T-cell (primary cell): ENCODE measurements at regions not wholly inside any gene's neighbourhood (a gene's known extent, or its start where the extent isn't known, plus 50 kb on each side); places are given as distances from the start of the nearest gene placed in this dataset.

Source experiments
- ATAC-seq, 4 experiments: fragments of 200-7000 bp in 3 of 4; fragments of 150-1000 bp in 1 of 4; cut with Tn5 transposase; replicated peaks in 1 of 4; 1 replicate in 3 of 4; 2 replicates in 1 of 4; pipeline ENCODE4 v1.10.0; 2021; ENCODE audit warnings: moderate library complexity in 3 of 4, mild to moderate bottlenecking in 2 of 4, moderate number of reproducible peaks in 1 of 4
- CTCF ChIA-PET, 2 donors: fragments of 300-600 bp; sonication (Branson Sonifier 250); formaldehyde crosslinking; loops; one replicate each; lab custom pipeline; 2022; ENCODE audit warnings: antibody characterized with exemption in 2 of 2; lab: Charles Lee
- POLR2A ChIA-PET, 2 donors: fragments of 300-600 bp; sonication (Branson Sonifier 250); formaldehyde crosslinking; loops; one replicate each; lab custom pipeline; 2022; ENCODE audit warnings: antibody characterized with exemption in 2 of 2; lab: Charles Lee
- DNase-seq, 35 experiments: peaks; one replicate each; pipeline versions ENCODE4 v3.0.0 to v3.0.0-alpha.2; 2013 to 2023
- H3K27ac ChIP-seq: one replicate; pipeline ENCODE4 v1.5.1; 2013; ENCODE audit warnings: low read length
- H3K27me3 ChIP-seq, 2 experiments: replicated peaks in 1 of 2; 1 replicate in 1 of 2; 2 replicates in 1 of 2; pipeline versions ENCODE4 v1.6.1 to v1.7.0; 2013; ENCODE audit warnings: low read length in 1 of 2, mixed read lengths in 1 of 2; ENCODE audit not compliant: control insufficient read depth in 2 of 2, insufficient read depth in 2 of 2; ENCODE audit errors: extremely low read depth in 1 of 2
- H3K36me3 ChIP-seq, 2 donors: 1 replicate in 1 of 2; 2 replicates in 1 of 2; pipeline versions ENCODE4 v1.6.1 to v1.7.0; 2013; ENCODE audit warnings: low read length in 1 of 2; ENCODE audit not compliant: control insufficient read depth in 2 of 2, insufficient read depth in 1 of 2; ENCODE audit errors: extremely low read depth in 1 of 2
- H3K4me1 ChIP-seq, 2 experiments: 1 replicate in 1 of 2; 2 replicates in 1 of 2; pipeline versions ENCODE4 v1.6.1 to v1.7.0; 2013; ENCODE audit warnings: low read length in 2 of 2, mixed read lengths in 1 of 2; ENCODE audit not compliant: insufficient read depth in 2 of 2, control insufficient read depth in 1 of 2; ENCODE audit errors: extremely low read depth in 1 of 2
- H3K4me3 ChIP-seq, 2 donors: 1 replicate in 1 of 2; 2 replicates in 1 of 2; pipeline versions ENCODE4 v1.5.1 to v1.7.0; 2013; ENCODE audit warnings: mild to moderate bottlenecking in 2 of 2, low read length in 1 of 2, moderate library complexity in 1 of 2; ENCODE audit not compliant: control insufficient read depth in 1 of 2; ENCODE audit errors: extremely low read depth in 1 of 2
- H3K9me3 ChIP-seq: 2 replicates; pipeline ENCODE4 v1.7.0; 2013
- H3K27ac Mint-ChIP-seq, 2 donors: one replicate each; pipeline ENCODE4 v1.8.0; 2020 to 2021; ENCODE audit warnings: mild to moderate bottlenecking in 2 of 2, mixed read lengths in 2 of 2
- H3K27me3 Mint-ChIP-seq, 2 donors: one replicate each; pipeline ENCODE4 v1.8.0; 2021 to 2022; ENCODE audit warnings: mixed read lengths in 2 of 2
- H3K36me3 Mint-ChIP-seq: one replicate; pipeline ENCODE4 v1.8.0; 2021; ENCODE audit warnings: mixed read lengths
- H3K4me1 Mint-ChIP-seq, 3 donors: one replicate each; pipeline ENCODE4 v1.8.0; 2020 to 2022; ENCODE audit warnings: mixed read lengths in 3 of 3, mild to moderate bottlenecking in 1 of 3
- H3K4me3 Mint-ChIP-seq, 3 donors: one replicate each; pipeline ENCODE4 v1.8.0; 2020 to 2022; ENCODE audit warnings: mild to moderate bottlenecking in 3 of 3, mixed read lengths in 3 of 3, moderate library complexity in 3 of 3
- H3K9me3 Mint-ChIP-seq, 3 donors: one replicate each; pipeline ENCODE4 v1.8.0; 2020 to 2022; ENCODE audit warnings: mixed read lengths in 3 of 3
- WGBS: methylation state at CpG from one replicate; pipeline ENCODE4 v1.1.5; 2013; ENCODE audit warnings: missing lambda C conversion rate; ENCODE audit not compliant: insufficient coverage; 5-methylcytosine and 5-hydroxymethylcytosine counted together

DNA sequence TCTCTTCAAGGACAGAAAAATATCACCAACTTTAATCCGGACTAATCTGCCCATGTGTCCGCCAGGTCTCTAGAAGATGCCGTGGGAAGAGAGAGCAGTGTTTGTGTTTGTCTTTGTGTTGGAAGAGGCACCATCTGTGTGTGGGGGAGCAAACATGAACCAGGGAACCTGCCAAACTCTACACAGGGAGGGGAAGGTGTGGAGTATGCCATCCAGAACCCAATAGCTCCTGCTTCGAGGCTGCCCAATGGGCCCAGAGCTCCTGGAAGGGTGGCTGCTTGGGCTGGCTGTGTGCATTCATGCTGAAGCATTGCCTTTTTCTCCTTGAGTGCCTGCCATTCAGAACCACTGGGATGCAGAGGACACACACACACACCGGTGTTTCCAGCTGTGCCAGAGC lies 536.2 kb downstream of the MID1IP1 start:
- H3K36me3 Mint-ChIP-seq = no peaks in the 10 kb centered on the region

DNA sequence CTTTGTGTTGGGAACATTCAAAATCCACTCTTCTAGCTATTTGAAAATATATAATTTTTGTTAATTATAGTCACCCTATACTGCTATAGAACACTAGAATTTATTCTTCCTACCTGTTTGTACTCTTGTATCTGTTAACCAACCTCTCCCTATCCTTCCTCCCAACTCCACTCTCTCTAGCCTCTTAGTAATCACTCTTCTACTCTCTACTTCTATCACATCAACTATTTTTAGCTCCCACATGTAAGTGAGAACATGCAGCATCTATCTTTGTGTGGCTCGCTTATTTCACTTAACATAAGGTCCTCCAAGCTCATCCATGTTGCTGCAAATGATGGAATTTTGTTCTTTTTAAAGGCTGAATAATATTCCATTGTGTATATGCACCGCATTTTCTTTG lies 537.3 kb downstream of the MID1IP1 start:
- Mint-ChIP-seq H3K27ac (peak overlapping the region in 1 of 2 donors; percentile 23), H3K27me3 (peaks cover 0 to 11% of the 10 kb centered on the region in 2 donors), H3K4me1 (peaks cover 29 to 45% (median 31%) of the 10 kb centered on the region in 3 donors), H3K4me3 (no peak overlapping the region), H3K36me3 (no peaks in the 10 kb centered on the region), H3K9me3 (no peaks in the 10 kb centered on the region)
- H3K27ac ChIP-seq = no peak overlapping the region
- no peaks in the 10 kb centered on the region for H3K36me3 ChIP-seq
- CTCF ChIA-PET = no interaction called here
- no peak for DNase-seq
- POLR2A ChIA-PET = no interaction called here
- H3K9me3 ChIP-seq = no peaks in the 10 kb centered on the region
- no peak for ATAC-seq
- H3K4me1 ChIP-seq = peaks cover 5 to 24% of the 10 kb centered on the region in 2 experiments
- no peak overlapping the region for H3K4me3 ChIP-seq
- no CpG with 5 or more reads among the region's 2 CpGs for WGBS
- H3K27me3 ChIP-seq = no peaks in the 10 kb centered on the region

More for the DNA sequence above, 536.2 kb downstream of the MID1IP1 start:
- Mint-ChIP-seq H3K27me3 (peaks cover 0 to 7% of the 10 kb centered on the region in 2 donors), H3K4me3 (peak overlapping the region in 1 of 3 donors; percentile 59), H3K4me1 (peaks cover 30 to 51% (median 31%) of the 10 kb centered on the region in 3 donors), H3K27ac (peak overlapping the region; percentile 93 to 94), H3K9me3 (no peaks in the 10 kb centered on the region)
- Histone ChIP-seq H3K27ac (peak overlapping the region; percentile 40), H3K9me3 (no peaks in the 10 kb centered on the region), H3K36me3 (no peaks in the 10 kb centered on the region), H3K4me3 (no peak overlapping the region), H3K27me3 (no peaks in the 10 kb centered on the region), H3K4me1 (peaks cover 5 to 24% of the 10 kb centered on the region in 2 experiments)
- CTCF ChIA-PET = interaction anchor here in 1 of 2 donors (0.6 kb wide), 1 partner anchor 77 kb away, joined by 3 read pairs; no protein-coding TSS in a partner anchor
- POLR2A ChIA-PET = no interaction called here
- ATAC-seq (no peak), DNase-seq (no peak)
- WGBS = no CpG with 5 or more reads among the region's 5 CpGs

GRCh38 chrX:39356119-39356807 lies 555.0 kb downstream of the MID1IP1 start:
- Histone ChIP-seq H3K27me3 (no peaks in the 10 kb centered on the region), H3K36me3 (no peaks in the 10 kb centered on the region), H3K27ac (no peak overlapping the region), H3K9me3 (no peaks in the 10 kb centered on the region), H3K4me1 (no peaks in the 10 kb centered on the region), H3K4me3 (no peak overlapping the region)
- Mint-ChIP-seq H3K27ac (peak overlapping the region in 1 of 2 donors; percentile 12), H3K4me3 (no peak overlapping the region), H3K9me3 (no peaks in the 10 kb centered on the region), H3K36me3 (no peaks in the 10 kb centered on the region), H3K4me1 (peaks cover 0 to 10% (median 9%) of the 10 kb centered on the region in 3 donors), H3K27me3 (peaks cover 0 to 11% of the 10 kb centered on the region in 2 donors)
- ATAC-seq (peak in 1 of 4 experiments; percentile 49), DNase-seq (no peak)
- ChIA-PET CTCF (no interaction called here), POLR2A (no interaction called here)
- 92% methylated on average over 2 of the region's 5 CpGs for WGBS

- DNase-seq = no peak
- CTCF ChIA-PET = no interaction called here
- no CpG with 5 or more reads among the region's 1 CpG for WGBS
- Mint-ChIP-seq H3K9me3 (no peaks in the 10 kb centered on the region), H3K27ac (no peak overlapping the region), H3K27me3 (peaks cover 0 to 12% of the 10 kb centered on the region in 2 donors), H3K4me1 (peaks cover 0 to 14% (median 13%) of the 10 kb centered on the region in 3 donors), H3K36me3 (no peaks in the 10 kb centered on the region), H3K4me3 (no peak overlapping the region)
- Histone ChIP-seq H3K9me3 (no peaks in the 10 kb centered on the region), H3K4me3 (no peak overlapping the region), H3K27me3 (no peaks in the 10 kb centered on the region), H3K36me3 (no peaks in the 10 kb centered on the region), H3K27ac (no peak overlapping the region), H3K4me1 (no peaks in the 10 kb centered on the region)
- POLR2A ChIA-PET = no interaction called here
- ATAC-seq = no peak
Observed at GRCh38 chrX:39360101-39360500, 558.8 kb downstream of the MID1IP1 start.

- Histone ChIP-seq H3K27me3 (no peaks in the 10 kb centered on the region), H3K36me3 (no peaks in the 10 kb centered on the region), H3K4me3 (no peak overlapping the region), H3K9me3 (no peaks in the 10 kb centered on the region), H3K27ac (no peak overlapping the region), H3K4me1 (no peaks in the 10 kb centered on the region)
- CTCF ChIA-PET = no interaction called here
- Mint-ChIP-seq H3K27me3 (peaks cover 0 to 8% of the 10 kb centered on the region in 2 donors), H3K36me3 (no peaks in the 10 kb centered on the region), H3K4me3 (no peak overlapping the region), H3K9me3 (no peaks in the 10 kb centered on the region), H3K4me1 (peaks cover 0 to 13% (median 9%) of the 10 kb centered on the region in 3 donors), H3K27ac (no peak overlapping the region)
- POLR2A ChIA-PET = no interaction called here
- DNase-seq = no peak
- no peak for ATAC-seq
Observed at GRCh38 chrX:39361736-39362135, 560.5 kb downstream of the MID1IP1 start.

DNA sequence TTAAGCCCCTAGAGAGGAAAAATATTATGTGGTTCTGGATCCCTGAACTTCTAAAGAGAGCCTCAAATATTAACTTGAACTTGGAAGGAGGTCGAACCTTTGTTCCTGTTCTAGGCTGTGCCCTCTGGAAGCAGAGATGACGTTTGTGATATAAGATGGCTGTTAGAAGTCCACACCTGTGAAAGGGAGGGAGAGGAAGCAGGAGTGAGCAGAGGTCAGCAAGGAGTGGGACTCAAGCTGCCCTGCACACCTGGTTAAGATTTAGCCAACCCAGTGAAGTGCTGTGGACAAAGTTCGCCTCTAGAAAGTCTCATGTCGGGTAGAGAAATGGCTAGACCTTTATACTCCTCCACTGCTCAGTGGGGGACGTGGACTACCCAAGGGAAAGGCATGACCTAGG lies 566.2 kb downstream of the MID1IP1 start:
- H3K4me1 ChIP-seq = no peaks in the 10 kb centered on the region
- H3K27ac ChIP-seq = no peak overlapping the region
- H3K9me3 ChIP-seq = no peaks in the 10 kb centered on the region
- ATAC-seq (no peak), DNase-seq (no peak)
- ChIA-PET POLR2A (no interaction called here), CTCF (interaction anchor here in 1 of 2 donors (0.7 kb wide), 1 partner anchor 274 kb away, joined by 3 read pairs; no protein-coding TSS in a partner anchor)
- H3K9me3 Mint-ChIP-seq = no peaks in the 10 kb centered on the region
- 100% methylated on average over 1 of the region's 5 CpGs for WGBS
- no peak overlapping the region for H3K4me3 ChIP-seq
- H3K27ac Mint-ChIP-seq = no peak overlapping the region
- H3K27me3 ChIP-seq = no peaks in the 10 kb centered on the region
- no peaks in the 10 kb centered on the region for H3K36me3 Mint-ChIP-seq
- H3K4me3 Mint-ChIP-seq = no peak overlapping the region
- peaks cover 0 to 8% of the 10 kb centered on the region in 2 donors for H3K27me3 Mint-ChIP-seq
- H3K36me3 ChIP-seq = no peaks in the 10 kb centered on the region
- peaks cover 0 to 12% (median 8%) of the 10 kb centered on the region in 3 donors for H3K4me1 Mint-ChIP-seq
